Endodermal cell (in vitro differentiated cells): ENCODE measurements at regions not wholly inside any gene's neighbourhood (a gene's known extent, or its start where the extent isn't known, plus 50 kb on each side); places are given as distances from the start of the nearest gene placed in this dataset.

Source experiments
- DNase-seq: peaks from one replicate; pipeline ENCODE4 v3.0.0-alpha.2; 2017
- H3K27ac ChIP-seq: 2 replicates; pipeline ENCODE4 v1.5.1; 2013; ENCODE audit warnings: mild to moderate bottlenecking, low read depth, low read length, moderate library complexity
- H3K27me3 ChIP-seq: 2 replicates; pipeline ENCODE4 v1.6.1; 2013; ENCODE audit warnings: mild to moderate bottlenecking, low read length, moderate library complexity; ENCODE audit not compliant: insufficient read depth, control insufficient read depth, poor library complexity, severe bottlenecking
- H3K36me3 ChIP-seq: 2 replicates; pipeline ENCODE4 v1.7.0; 2013; ENCODE audit warnings: mild to moderate bottlenecking, low read length, moderate library complexity; ENCODE audit not compliant: control insufficient read depth, insufficient read depth
- H3K4me1 ChIP-seq: one replicate; pipeline ENCODE4 v1.7.0; 2013; ENCODE audit warnings: low read length; ENCODE audit not compliant: control insufficient read depth, insufficient read depth
- H3K4me3 ChIP-seq: 2 replicates; pipeline ENCODE4 v1.5.1; 2013; ENCODE audit warnings: mild to moderate bottlenecking, low read length, moderate library complexity
- H3K9ac ChIP-seq: 2 replicates; pipeline ENCODE4 v1.6.1; 2013; ENCODE audit warnings: mild to moderate bottlenecking, low read length, moderate library complexity; ENCODE audit not compliant: poor library complexity, severe bottlenecking; ENCODE audit errors: extremely low read depth
- H3K9me3 ChIP-seq: 2 replicates; pipeline ENCODE4 v1.6.1; 2013; ENCODE audit warnings: mild to moderate bottlenecking, low read length, moderate library complexity; ENCODE audit not compliant: control insufficient read depth
- H3K27ac Mint-ChIP-seq: 2 replicates; pipeline ENCODE4 v1.8.0; 2020; ENCODE audit warnings: mixed read lengths
- H3K27me3 Mint-ChIP-seq: 2 replicates; pipeline ENCODE4 v1.8.0; 2021; ENCODE audit warnings: mild to moderate bottlenecking, mixed read lengths; ENCODE audit not compliant: insufficient read depth
- H3K36me3 Mint-ChIP-seq: 2 replicates; pipeline ENCODE4 v1.8.0; 2020; ENCODE audit warnings: low read depth, mixed read lengths
- H3K4me1 Mint-ChIP-seq: 2 replicates; pipeline ENCODE4 v1.8.0; 2020; ENCODE audit warnings: mixed read lengths
- H3K4me3 Mint-ChIP-seq: 2 replicates; pipeline ENCODE4 v1.8.0; 2020; ENCODE audit warnings: mild to moderate bottlenecking, moderate library complexity, mixed read lengths
- H3K9me3 Mint-ChIP-seq: 2 replicates; pipeline ENCODE4 v1.8.0; 2020; ENCODE audit warnings: mild to moderate bottlenecking, mixed read lengths
- CTCF ChIP-seq: fragments of 200-600 bp; sonication (generic); conservative IDR thresholded peaks from 2 replicates; pipeline ENCODE4 v1.5.0; 2021; ENCODE audit warnings: antibody characterized with exemption, mild to moderate bottlenecking
- WGBS, 2 experiments: methylation state at CpG; one replicate each; pipeline versions ENCODE4 v1.1.5 to v1.1.7; 2013; ENCODE audit warnings: missing lambda C conversion rate in 2 of 2, mixed read lengths in 1 of 2; ENCODE audit not compliant: insufficient coverage in 1 of 2, insufficient read length in 1 of 2; 5-methylcytosine and 5-hydroxymethylcytosine counted together

GRCh38 chr2:237193436-237193835 is 107.7 kb downstream of the COPS8 start:
- 88 to 96% methylated on average over 5 to 7 of the region's 7 CpGs for WGBS, 2 experiments
- H3K27ac Mint-ChIP-seq, result no peak overlapping the region

GRCh38 chr2:237194081-237194480 is 108.4 kb downstream of the COPS8 start:
- Mint-ChIP-seq H3K27me3 (peaks cover 4% of the 10 kb centered on the region), H3K4me1 (peaks cover 14% of the 10 kb centered on the region), H3K4me3 (no peak overlapping the region), H3K36me3 (no peaks in the 10 kb centered on the region), H3K9me3 (peaks cover 2% of the 10 kb centered on the region), H3K27ac (no peak overlapping the region)
- DNase-seq, result no peak
- WGBS, 2 experiments, result 67 to 81% methylated on average over 2 to 5 of the region's 5 CpGs
- Histone ChIP-seq H3K4me1 (no peaks in the 10 kb centered on the region), H3K9ac (no peak overlapping the region), H3K4me3 (no peak overlapping the region), H3K9me3 (no peaks in the 10 kb centered on the region), H3K27me3 (no peaks in the 10 kb centered on the region), H3K36me3 (no peaks in the 10 kb centered on the region), H3K27ac (no peak overlapping the region)
- no peak for TF ChIP-seq CTCF

More at GRCh38 chr2:237193436-237193835, 107.7 kb downstream of the COPS8 start:
- Mint-ChIP-seq H3K4me3 (no peak overlapping the region), H3K4me1 (peaks cover 10% of the 10 kb centered on the region), H3K27me3 (peaks cover 4% of the 10 kb centered on the region), H3K36me3 (no peaks in the 10 kb centered on the region), H3K9me3 (peaks cover 2% of the 10 kb centered on the region)
- no peak for TF ChIP-seq CTCF
- no peaks in the 10 kb centered on the region for H3K36me3 ChIP-seq
- H3K27me3 ChIP-seq, result no peaks in the 10 kb centered on the region
- no peak for DNase-seq
- H3K9me3 ChIP-seq, result no peaks in the 10 kb centered on the region
- no peak overlapping the region for H3K9ac ChIP-seq
- no peak overlapping the region for H3K4me3 ChIP-seq
- no peaks in the 10 kb centered on the region for H3K4me1 ChIP-seq
- H3K27ac ChIP-seq, result no peak overlapping the region

- H3K9me3 ChIP-seq, result no peaks in the 10 kb centered on the region
Observed at GRCh38 chr2:237194906-237195305, 109.2 kb downstream of the COPS8 start.

More at GRCh38 chr2:237194906-237195305, 109.2 kb downstream of the COPS8 start:
- no peak overlapping the region for H3K4me3 ChIP-seq
- H3K27me3 Mint-ChIP-seq, result peaks cover 4% of the 10 kb centered on the region
- H3K27ac Mint-ChIP-seq, result no peak overlapping the region
- H3K4me3 Mint-ChIP-seq, result no peak overlapping the region
- no peaks in the 10 kb centered on the region for H3K36me3 Mint-ChIP-seq
- H3K4me1 Mint-ChIP-seq, result peaks cover 15% of the 10 kb centered on the region
- no peaks in the 10 kb centered on the region for H3K36me3 ChIP-seq
- peaks cover 5% of the 10 kb centered on the region for H3K9me3 Mint-ChIP-seq
- no peak for DNase-seq
- TF ChIP-seq CTCF, result no peak
- no peak overlapping the region for H3K27ac ChIP-seq
- no peaks in the 10 kb centered on the region for H3K4me1 ChIP-seq
- WGBS, 2 experiments, result 93 to 96% methylated on average over 3 to 6 of the region's 6 CpGs
- H3K27me3 ChIP-seq, result no peaks in the 10 kb centered on the region
- H3K9ac ChIP-seq, result no peak overlapping the region
